ENCODE measurements at regions not wholly inside any gene's neighbourhood (a gene's known extent, or its start where the extent isn't known, plus 50 kb on each side); places are given as distances from the start of the nearest gene placed in this dataset.

DNA sequence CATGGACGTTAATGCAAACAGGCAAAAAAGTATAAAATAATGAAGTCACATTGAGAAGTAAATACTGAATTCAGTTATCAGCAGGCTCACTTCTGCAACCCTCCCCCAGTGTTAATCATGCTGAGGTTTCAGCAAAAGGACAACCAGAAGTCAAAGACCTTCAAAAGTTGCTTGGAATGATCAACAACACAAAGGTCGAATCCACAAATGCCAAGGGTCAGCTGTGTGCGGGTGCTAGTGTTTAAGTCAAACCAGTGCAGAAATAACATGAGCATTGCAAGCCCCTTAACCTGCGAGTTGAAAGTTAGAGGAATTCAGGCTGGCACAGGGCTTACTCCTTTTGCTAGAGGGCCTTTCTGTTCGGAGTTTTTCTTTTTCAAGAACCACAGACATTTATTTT is 436.7 kb upstream of the SEL1L start:
- Mint-ChIP-seq H3K27ac (no peak overlapping the region), H3K36me3 (no peaks in the 10 kb centered on the region), H3K27me3 (ENCODE audit: low read depth in 3 of 3) (no peaks in the 10 kb centered on the region), H3K4me1 (no peaks in the 10 kb centered on the region), H3K9me3 (peaks cover 0 to 16% (median 6%) of the 10 kb centered on the region in 7 donors), H3K4me3 (no peak overlapping the region)
- Histone ChIP-seq H3K4me3 (replicated peaks in 1 of 3; ENCODE audit: low read depth in 2 of 3, low read length in 3 of 3) (no peak overlapping the region), H3K4me2 (replicated peaks; ENCODE audit: extremely low read depth, low read length, poor library complexity, severe bottlenecking) (no peak overlapping the region), H3K36me3 (replicated peaks in 1 of 2; ENCODE audit: control insufficient read depth in 1 of 2, insufficient read depth in 2 of 2, low read length in 2 of 2) (no peaks in the 10 kb centered on the region), H3K79me2 (ENCODE audit: insufficient read depth, low read length) (no peaks in the 10 kb centered on the region), H3K4me1 (ENCODE audit: control insufficient read depth in 1 of 2, insufficient read depth in 2 of 2, low read length in 2 of 2) (no peaks in the 10 kb centered on the region), H3K27ac (ENCODE audit: low read depth in 1 of 2, low read length in 2 of 2) (no peak overlapping the region), H2AFZ (ENCODE audit: insufficient read depth, low read depth, low read length, poor library complexity, severe bottlenecking) (no peak overlapping the region), H3K9me3 (replicated peaks in 1 of 2; ENCODE audit: control insufficient read depth in 1 of 2, insufficient read depth in 1 of 2, low read length in 2 of 2) (peaks cover 0 to 6% of the 10 kb centered on the region in 2 donors), H3K27me3 (ENCODE audit: control insufficient read depth in 2 of 2, insufficient read depth in 2 of 2, low read length in 2 of 2) (no peaks in the 10 kb centered on the region), H4K20me1 (ENCODE audit: insufficient read depth, low read length) (no peaks in the 10 kb centered on the region), H3K9ac (ENCODE audit: insufficient read depth, low read length, poor library complexity, severe bottlenecking) (no peak overlapping the region)
- WGBS (ENCODE audit: insufficient coverage) = 85% methylated on average over 3 of the region's 5 CpGs
- DNase-seq = no peak
- intact Hi-C loops (cut with micrococcal nuclease) = no loop called here
- TF ChIP-seq CTCF (IDR thresholded peaks at IDR 0.05) = no peak

DNA sequence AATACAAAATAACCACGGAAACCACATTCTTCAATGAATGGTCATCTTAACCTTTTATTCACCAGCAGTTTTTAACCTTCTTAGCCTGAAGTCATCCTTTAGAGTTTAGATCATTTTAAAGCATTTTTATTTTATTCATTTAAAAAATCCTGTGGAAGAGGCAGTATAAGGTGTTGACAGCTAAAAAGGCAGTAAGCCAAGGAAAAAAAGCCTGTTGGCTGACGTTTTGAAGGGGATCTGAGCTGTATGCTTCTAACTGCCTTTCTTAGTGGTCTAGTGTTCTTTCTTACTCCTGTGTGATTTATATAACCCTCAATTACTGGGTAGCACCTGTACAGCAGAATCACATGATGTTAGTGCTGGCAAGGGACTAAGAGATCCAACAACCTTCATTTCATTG is 438.3 kb upstream of the SEL1L start:
- no peak for TF ChIP-seq CTCF (IDR thresholded peaks at IDR 0.05)

More for the DNA sequence above, 438.3 kb upstream of the SEL1L start:
- Histone ChIP-seq H3K79me2 (ENCODE audit: insufficient read depth, low read length) (no peaks in the 10 kb centered on the region), H3K36me3 (replicated peaks in 1 of 2; ENCODE audit: control insufficient read depth in 1 of 2, insufficient read depth in 2 of 2, low read length in 2 of 2) (no peaks in the 10 kb centered on the region), H3K4me3 (replicated peaks in 1 of 3; ENCODE audit: low read depth in 2 of 3, low read length in 3 of 3) (no peak overlapping the region), H4K20me1 (ENCODE audit: insufficient read depth, low read length) (no peaks in the 10 kb centered on the region), H3K4me2 (replicated peaks; ENCODE audit: extremely low read depth, low read length, poor library complexity, severe bottlenecking) (no peak overlapping the region), H3K9ac (ENCODE audit: insufficient read depth, low read length, poor library complexity, severe bottlenecking) (no peak overlapping the region), H3K27ac (ENCODE audit: low read depth in 1 of 2, low read length in 2 of 2) (no peak overlapping the region), H2AFZ (ENCODE audit: insufficient read depth, low read depth, low read length, poor library complexity, severe bottlenecking) (no peak overlapping the region), H3K27me3 (ENCODE audit: control insufficient read depth in 2 of 2, insufficient read depth in 2 of 2, low read length in 2 of 2) (no peaks in the 10 kb centered on the region), H3K4me1 (ENCODE audit: control insufficient read depth in 1 of 2, insufficient read depth in 2 of 2, low read length in 2 of 2) (no peaks in the 10 kb centered on the region), H3K9me3 (replicated peaks in 1 of 2; ENCODE audit: control insufficient read depth in 1 of 2, insufficient read depth in 1 of 2, low read length in 2 of 2) (peaks cover 0 to 2% of the 10 kb centered on the region in 2 donors)
- intact Hi-C loops (cut with micrococcal nuclease) = no loop called here
- Mint-ChIP-seq H3K36me3 (no peaks in the 10 kb centered on the region), H3K9me3 (peaks cover 0 to 15% (median 2%) of the 10 kb centered on the region in 7 donors), H3K4me3 (no peak overlapping the region), H3K4me1 (no peaks in the 10 kb centered on the region), H3K27me3 (ENCODE audit: low read depth in 3 of 3) (no peaks in the 10 kb centered on the region), H3K27ac (no peak overlapping the region)
- no peak for DNase-seq
- 50% methylated on average over 1 of the region's 2 CpGs for WGBS (ENCODE audit: insufficient coverage)

All from CD14-positive monocyte (primary cell).